GM10266 (cell line): ENCODE measurements at regions not wholly inside any gene's neighbourhood (a gene's known extent, or its start where the extent isn't known, plus 50 kb on each side); places are given as distances from the start of the nearest gene placed in this dataset.

ENCODE experiments used
- DNase-seq: peaks from one replicate; pipeline ENCODE4 v3.0.0; 2012; ENCODE audit errors: extremely low spot score
- TF ChIP-seq, protein P1 (sequence below): IDR thresholded peaks from 2 replicates; pipeline ENCODE4 v1.5.1; 2012; ENCODE audit warnings: mild to moderate bottlenecking, low read depth; ENCODE audit not compliant: control insufficient read depth, insufficient read depth; ENCODE audit errors: missing control alignments

DNA sequence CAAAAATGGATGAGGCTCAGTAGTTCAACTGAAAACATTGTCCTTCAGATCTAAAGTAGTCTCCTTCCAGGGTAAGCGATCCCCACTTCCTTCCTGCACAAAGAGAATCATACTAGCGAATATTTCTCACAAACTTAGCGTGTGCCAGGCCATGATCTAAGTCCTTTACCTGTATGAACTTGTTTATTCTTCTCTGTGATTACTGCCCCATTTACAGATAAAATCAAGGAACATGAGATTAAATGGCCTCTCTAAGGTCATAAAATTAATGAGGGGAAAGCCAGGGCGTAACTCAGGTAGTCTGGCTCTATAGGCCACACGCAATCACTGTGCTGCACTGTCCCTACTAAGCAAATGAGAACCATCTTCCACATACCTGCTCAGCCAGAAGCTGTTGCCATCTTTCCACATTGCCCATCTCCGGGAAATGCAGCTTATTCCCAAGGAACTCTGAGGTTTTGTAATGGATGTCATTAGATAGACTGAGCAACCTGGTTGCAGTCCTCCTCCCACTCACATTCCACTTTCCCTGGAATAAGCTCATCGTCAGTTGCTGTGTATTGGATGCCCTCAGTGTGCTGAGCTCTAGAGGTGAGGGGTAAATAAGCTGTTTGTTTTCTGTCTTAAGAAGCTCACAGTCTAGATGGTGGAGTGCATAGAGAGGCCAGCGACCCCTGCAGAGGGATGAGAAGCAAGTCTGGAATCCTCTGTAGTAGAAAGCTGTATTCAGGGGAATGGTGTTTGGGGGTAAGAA is 146.3 kb downstream of the SNX19 start:
- DNase-seq, result no peak
- TF ChIP-seq, protein P1, sequence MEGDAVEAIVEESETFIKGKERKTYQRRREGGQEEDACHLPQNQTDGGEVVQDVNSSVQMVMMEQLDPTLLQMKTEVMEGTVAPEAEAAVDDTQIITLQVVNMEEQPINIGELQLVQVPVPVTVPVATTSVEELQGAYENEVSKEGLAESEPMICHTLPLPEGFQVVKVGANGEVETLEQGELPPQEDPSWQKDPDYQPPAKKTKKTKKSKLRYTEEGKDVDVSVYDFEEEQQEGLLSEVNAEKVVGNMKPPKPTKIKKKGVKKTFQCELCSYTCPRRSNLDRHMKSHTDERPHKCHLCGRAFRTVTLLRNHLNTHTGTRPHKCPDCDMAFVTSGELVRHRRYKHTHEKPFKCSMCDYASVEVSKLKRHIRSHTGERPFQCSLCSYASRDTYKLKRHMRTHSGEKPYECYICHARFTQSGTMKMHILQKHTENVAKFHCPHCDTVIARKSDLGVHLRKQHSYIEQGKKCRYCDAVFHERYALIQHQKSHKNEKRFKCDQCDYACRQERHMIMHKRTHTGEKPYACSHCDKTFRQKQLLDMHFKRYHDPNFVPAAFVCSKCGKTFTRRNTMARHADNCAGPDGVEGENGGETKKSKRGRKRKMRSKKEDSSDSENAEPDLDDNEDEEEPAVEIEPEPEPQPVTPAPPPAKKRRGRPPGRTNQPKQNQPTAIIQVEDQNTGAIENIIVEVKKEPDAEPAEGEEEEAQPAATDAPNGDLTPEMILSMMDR, result no peak

- no peak for DNase-seq
- TF ChIP-seq, protein P1, result no peak
Measured at GRCh38 chr11:130771708-130772107, 144.6 kb downstream of the SNX19 start.

- TF ChIP-seq, protein P1, result no peak
- no peak for DNase-seq
Measured at GRCh38 chr11:130772266-130773227, 143.7 kb downstream of the SNX19 start.

DNA sequence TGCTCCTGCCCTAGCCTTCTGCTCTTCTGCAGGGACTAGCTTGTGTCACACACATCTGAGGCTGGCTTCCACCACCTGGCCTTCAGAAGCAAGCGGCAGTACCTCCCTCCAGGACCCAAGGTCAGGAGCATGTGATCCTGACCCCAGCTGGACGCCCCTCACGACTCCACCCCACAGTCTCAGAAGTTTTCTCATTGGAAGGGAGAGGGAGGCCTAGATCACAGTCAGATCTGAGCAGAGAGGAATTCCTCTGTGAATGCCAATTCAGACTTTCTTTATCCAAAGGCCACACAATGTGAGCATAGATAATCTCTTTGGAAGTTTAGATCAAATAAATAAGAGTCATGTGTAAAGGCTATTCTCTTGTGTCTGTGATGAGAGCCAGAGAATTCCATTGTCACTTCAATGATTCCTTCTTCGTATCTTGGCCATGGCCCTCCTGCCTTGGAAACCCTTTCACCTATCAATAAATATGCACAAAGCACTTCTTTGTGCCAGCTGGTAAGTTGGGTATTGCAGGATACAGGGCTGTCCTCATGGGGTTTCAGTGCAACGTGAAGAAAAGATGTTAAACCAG is 142.9 kb downstream of the SNX19 start:
- no peak for DNase-seq
- TF ChIP-seq, protein P1, result no peak

DNA sequence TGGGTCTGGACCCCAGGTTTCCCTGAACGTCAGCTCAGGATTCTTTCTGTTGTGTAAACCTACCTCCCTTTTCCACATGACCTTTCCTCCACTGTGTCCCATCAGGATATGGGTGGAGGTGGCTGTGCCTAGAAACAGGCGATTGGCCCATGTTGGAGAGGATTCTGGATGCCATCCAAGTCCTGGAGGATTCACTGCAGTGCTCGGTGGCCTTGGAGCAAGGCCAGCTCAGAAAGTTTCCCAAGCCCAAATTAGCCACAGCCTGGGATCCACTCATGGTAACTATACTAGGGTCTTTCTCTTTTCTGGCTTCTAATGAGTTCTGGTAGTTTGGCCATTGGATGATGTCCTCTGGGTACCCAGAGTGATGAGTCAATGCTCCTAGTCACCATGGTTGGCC is 141.6 kb downstream of the SNX19 start:
- TF ChIP-seq, protein P1, result no peak
- no peak for DNase-seq

- TF ChIP-seq, protein P1, result no peak
- no peak for DNase-seq
Measured at GRCh38 chr11:130775306-130776060, 140.8 kb downstream of the SNX19 start.
